ENCODE measurements at regions not wholly inside any gene's neighbourhood (a gene's known extent, or its start where the extent isn't known, plus 50 kb on each side); places are given as distances from the start of the nearest gene placed in this dataset.

- Mint-ChIP-seq H3K9me3 (peaks cover 22% of the 10 kb centered on the region), H3K4me1 (peaks cover 15% of the 10 kb centered on the region), H3K27ac (no peak overlapping the region), H3K4me3 (no peak overlapping the region), H3K27me3 (ENCODE audit: low read depth) (no peaks in the 10 kb centered on the region), H3K36me3 (peaks cover 9% of the 10 kb centered on the region)
- no peak for TF ChIP-seq CTCF (IDR thresholded peaks at IDR 0.05; ENCODE audit: unreplicated experiment)
- no peak for DNase-seq (ENCODE audit: low spot score in 2 of 2, unreplicated experiment in 2 of 2)
Measured at GRCh38 chr5:111606194-111606593, 93.9 kb upstream of the STARD4 start.

- H3K27ac Mint-ChIP-seq, result peak overlapping the region; percentile 15
- TF ChIP-seq CTCF (IDR thresholded peaks at IDR 0.05; ENCODE audit: unreplicated experiment), result no peak
- H3K27me3 Mint-ChIP-seq (ENCODE audit: low read depth), result no peaks in the 10 kb centered on the region
- no peak for DNase-seq (ENCODE audit: low spot score in 2 of 2, unreplicated experiment in 2 of 2)
- peaks cover 6% of the 10 kb centered on the region for H3K9me3 Mint-ChIP-seq
- H3K4me3 Mint-ChIP-seq, result no peak overlapping the region
- no peaks in the 10 kb centered on the region for H3K36me3 Mint-ChIP-seq
- peaks cover 15% of the 10 kb centered on the region for H3K4me1 Mint-ChIP-seq
Measured at GRCh38 chr5:111603446-111603827, 91.1 kb upstream of the STARD4 start.

- no peaks in the 10 kb centered on the region for H3K27me3 Mint-ChIP-seq (ENCODE audit: low read depth)
- DNase-seq (ENCODE audit: low spot score in 2 of 2, unreplicated experiment in 2 of 2), result no peak
- TF ChIP-seq CTCF (IDR thresholded peaks at IDR 0.05; ENCODE audit: unreplicated experiment), result no peak
- H3K4me3 Mint-ChIP-seq, result no peak overlapping the region
- H3K27ac Mint-ChIP-seq, result peak overlapping the region; percentile 15
- no peaks in the 10 kb centered on the region for H3K36me3 Mint-ChIP-seq
- peaks cover 4% of the 10 kb centered on the region for H3K9me3 Mint-ChIP-seq
- H3K4me1 Mint-ChIP-seq, result peaks cover 15% of the 10 kb centered on the region
Measured at GRCh38 chr5:111602817-111603445, 90.6 kb upstream of the STARD4 start.

GRCh38 chr5:111598996-111599395 is 86.7 kb upstream of the STARD4 start:
- Mint-ChIP-seq H3K4me1 (peaks cover 12% of the 10 kb centered on the region), H3K9me3 (no peaks in the 10 kb centered on the region), H3K27me3 (ENCODE audit: low read depth) (peaks cover 2% of the 10 kb centered on the region), H3K27ac (no peak overlapping the region), H3K36me3 (no peaks in the 10 kb centered on the region), H3K4me3 (no peak overlapping the region)
- TF ChIP-seq CTCF (IDR thresholded peaks at IDR 0.05; ENCODE audit: unreplicated experiment), result no peak
- no peak for DNase-seq (ENCODE audit: low spot score in 2 of 2, unreplicated experiment in 2 of 2)

- Mint-ChIP-seq H3K27ac (no peak overlapping the region), H3K4me1 (no peaks in the 10 kb centered on the region), H3K9me3 (no peaks in the 10 kb centered on the region), H3K4me3 (no peak overlapping the region), H3K27me3 (ENCODE audit: low read depth) (peaks cover 2% of the 10 kb centered on the region), H3K36me3 (no peaks in the 10 kb centered on the region)
- no peak for DNase-seq (ENCODE audit: low spot score in 2 of 2, unreplicated experiment in 2 of 2)
- TF ChIP-seq CTCF (IDR thresholded peaks at IDR 0.05; ENCODE audit: unreplicated experiment), result no peak
Measured at GRCh38 chr5:111597491-111597890, 85.2 kb upstream of the STARD4 start.

- H3K9me3 Mint-ChIP-seq, result no peaks in the 10 kb centered on the region
- H3K36me3 Mint-ChIP-seq, result no peaks in the 10 kb centered on the region
- no peaks in the 10 kb centered on the region for H3K4me1 Mint-ChIP-seq
- DNase-seq (ENCODE audit: low spot score in 2 of 2, unreplicated experiment in 2 of 2), result no peak
- no peak overlapping the region for H3K4me3 Mint-ChIP-seq
- no peak for TF ChIP-seq CTCF (IDR thresholded peaks at IDR 0.05; ENCODE audit: unreplicated experiment)
- H3K27ac Mint-ChIP-seq, result no peak overlapping the region
- peaks cover 2% of the 10 kb centered on the region for H3K27me3 Mint-ChIP-seq (ENCODE audit: low read depth)
Measured at GRCh38 chr5:111596705-111597104, 84.4 kb upstream of the STARD4 start.

All from mesothelial cell of epicardium (in vitro differentiated cells).